GM12891 (cell line): ENCODE measurements at regions not wholly inside any gene's neighbourhood (a gene's known extent, or its start where the extent isn't known, plus 50 kb on each side); places are given as distances from the start of the nearest gene placed in this dataset.

ENCODE experiments used
- DNase-seq: peaks from one replicate; pipeline ENCODE4 v3.0.0; 2011; ENCODE audit warnings: low spot score; ENCODE audit not compliant: insufficient read length
- FAIRE-seq: peaks from 2 replicates; lab custom pipeline; 2011; peaks lifted over from hg19 to GRCh38; lab: Jason Lieb, UNC
- PAX5 ChIP-seq: IDR thresholded peaks from 2 replicates; pipeline ENCODE4 v1.6.1; 2011; ENCODE audit warnings: low read length, moderate library complexity, mild to moderate bottlenecking; ENCODE audit not compliant: insufficient read depth, severe bottlenecking
- POLR2A ChIP-seq: IDR thresholded peaks from 2 replicates; pipeline ENCODE4 v1.6.1; 2011; ENCODE audit warnings: low read depth, low read length, control low read depth
- POLR2AphosphoS5 ChIP-seq: IDR thresholded peaks from 2 replicates; pipeline ENCODE4 v1.6.1; 2011; ENCODE audit warnings: low read depth, low read length, control low read depth
- POU2F2 ChIP-seq: IDR thresholded peaks from 2 replicates; pipeline ENCODE4 v1.6.1; 2011; ENCODE audit warnings: low read depth, mild to moderate bottlenecking, control low read depth, low read length, moderate library complexity
- SPI1 ChIP-seq: IDR thresholded peaks from 2 replicates; pipeline ENCODE4 v1.6.1; 2011; ENCODE audit warnings: low read depth, low read length, control low read depth
- TAF1 ChIP-seq: IDR thresholded peaks from 2 replicates; pipeline ENCODE4 v1.6.1; 2011; ENCODE audit warnings: low read depth, low read length, control low read depth

GRCh38 chr18:73908323-73908722 is 239.3 kb downstream of the FBXO15 start:
- FAIRE-seq (no peak), DNase-seq (no peak)
- TF ChIP-seq POLR2A (no peak), POU2F2 (no peak), TAF1 (no peak), PAX5 (no peak), POLR2AphosphoS5 (no peak), SPI1 (no peak)

DNA sequence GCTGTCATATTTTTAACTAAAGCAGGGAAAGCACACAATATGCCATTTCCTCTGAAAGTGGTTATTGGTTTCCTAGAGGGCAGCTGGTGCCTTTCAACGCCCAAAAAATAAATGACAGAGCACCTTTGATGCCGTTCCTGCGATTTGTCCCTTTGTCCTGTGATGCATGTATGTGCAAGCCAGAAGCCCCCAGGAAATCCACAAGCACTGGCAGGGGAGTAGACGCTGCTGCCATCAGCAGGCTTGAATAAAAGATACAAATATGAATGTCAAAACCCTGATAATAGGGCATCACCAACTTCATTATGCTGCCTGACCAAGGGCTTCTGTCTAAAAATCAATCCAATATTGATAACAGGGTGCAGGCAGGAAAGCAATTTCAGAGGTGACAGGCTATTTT is 246.1 kb downstream of the FBXO15 start:
- TF ChIP-seq POLR2A (no peak), SPI1 (no peak), PAX5 (no peak), POU2F2 (no peak), TAF1 (no peak), POLR2AphosphoS5 (no peak)
- DNase-seq = no peak
- no peak for FAIRE-seq

DNA sequence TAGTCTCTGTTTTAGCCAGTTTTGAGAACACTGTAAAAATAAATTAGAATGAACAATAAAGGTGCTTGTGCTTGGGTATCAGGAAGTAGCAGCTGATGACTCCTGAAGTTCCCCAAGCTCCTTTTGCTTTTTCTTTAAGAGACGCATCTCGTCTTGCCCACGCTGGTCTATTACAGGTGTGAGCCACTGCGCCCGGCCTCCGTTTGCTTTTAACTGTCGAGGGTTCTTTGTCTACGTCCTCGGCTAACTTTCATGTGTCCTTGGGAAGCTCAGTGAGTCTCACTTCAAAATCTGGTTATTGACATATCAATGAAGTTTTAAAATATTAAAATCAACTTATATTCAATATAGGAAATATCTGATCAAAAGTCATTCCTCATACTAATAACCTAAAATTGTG is 246.5 kb downstream of the FBXO15 start:
- TF ChIP-seq POLR2A (no peak), PAX5 (no peak), POLR2AphosphoS5 (no peak)
- no peak for DNase-seq
- no peak for FAIRE-seq

- DNase-seq = no peak
- no peak for FAIRE-seq
- no peak for TF ChIP-seq SPI1
- TF ChIP-seq TAF1 = no peak
- TF ChIP-seq POU2F2 = no peak
- TF ChIP-seq PAX5 = no peak
- no peak for TF ChIP-seq POLR2AphosphoS5
- TF ChIP-seq POLR2A = no peak
These were observed 247.4 kb downstream of the FBXO15 start for GRCh38 chr18:73900106-73900835.

DNA sequence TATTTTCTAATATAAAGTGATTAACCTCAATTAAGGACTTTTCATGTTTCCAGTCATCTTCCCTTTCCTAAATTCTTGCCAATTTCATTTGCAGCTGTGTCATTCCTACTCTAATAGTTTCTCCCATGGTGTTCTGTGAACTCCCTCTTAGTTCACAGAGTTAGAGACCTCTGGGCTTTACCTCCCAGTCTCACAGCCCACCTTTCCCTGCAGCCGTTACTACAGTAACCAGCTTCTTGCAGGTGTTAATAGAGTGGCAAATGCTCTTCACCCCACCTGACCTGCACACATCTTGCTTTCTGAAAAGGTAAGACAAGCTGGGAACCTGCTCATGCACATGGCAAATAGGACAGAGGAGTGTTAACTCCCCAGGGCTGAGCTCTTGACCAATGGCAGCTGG is 250.1 kb downstream of the FBXO15 start:
- DNase-seq = no peak
- TF ChIP-seq POU2F2 = no peak
- no peak for TF ChIP-seq POLR2AphosphoS5
- no peak for TF ChIP-seq TAF1
- no peak for FAIRE-seq

GRCh38 chr18:73896685-73897084 is 250.9 kb downstream of the FBXO15 start:
- DNase-seq (no peak), FAIRE-seq (no peak)
- TF ChIP-seq SPI1 (no peak), PAX5 (no peak)

DNA sequence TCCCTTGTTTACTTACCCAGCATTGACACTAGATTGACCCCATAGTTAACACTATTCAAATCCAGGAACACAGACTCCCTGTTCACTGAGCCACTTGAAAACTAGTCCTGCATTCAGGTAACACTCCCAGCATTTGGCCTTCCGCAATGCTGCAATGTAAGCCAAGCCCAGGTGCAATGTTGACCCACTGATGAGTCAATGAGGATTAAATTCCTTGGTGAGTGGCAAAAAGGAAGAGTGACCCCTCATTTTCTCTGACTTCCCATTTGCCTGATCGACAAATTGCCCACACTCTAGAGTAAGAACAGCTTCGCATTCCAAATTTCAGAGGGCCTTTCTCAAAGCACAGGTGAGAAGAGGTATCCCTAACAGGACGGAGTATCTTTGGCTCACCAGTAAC is 251.9 kb downstream of the FBXO15 start:
- DNase-seq (no peak), FAIRE-seq (no peak)
- TF ChIP-seq POU2F2 = no peak

GRCh38 chr18:73893880-73894279 is 253.8 kb downstream of the FBXO15 start:
- TF ChIP-seq POLR2AphosphoS5 (no peak), TAF1 (no peak), POU2F2 (no peak), POLR2A (no peak), SPI1 (no peak), PAX5 (no peak)
- DNase-seq = no peak
- FAIRE-seq = no peak

GRCh38 chr18:73891572-73892421 is 255.8 kb downstream of the FBXO15 start:
- TF ChIP-seq POLR2AphosphoS5 = no peak
- FAIRE-seq (no peak), DNase-seq (no peak)

- no peak for FAIRE-seq
- TF ChIP-seq POLR2A = no peak
- no peak for TF ChIP-seq POLR2AphosphoS5
- no peak for TF ChIP-seq TAF1
- TF ChIP-seq SPI1 = no peak
- no peak for TF ChIP-seq PAX5
- no peak for TF ChIP-seq POU2F2
- DNase-seq = no peak
These were observed 259.1 kb downstream of the FBXO15 start for GRCh38 chr18:73888565-73888964.
